Activated CD4-positive, alpha-beta T cell treated with anti-CD3 and anti-CD28 coated beads, Interleukin-2, amount 10 ng/mL, durations not matched to agents 24 days and 14 days (primary cell): ENCODE measurements at regions not wholly inside any gene's neighbourhood (a gene's known extent, or its start where the extent isn't known, plus 50 kb on each side); places are given as distances from the start of the nearest gene placed in this dataset.

Source experiments
- DNase-seq: peaks from one replicate; pipeline ENCODE4 v3.0.0; 2022
- H3K27ac Mint-ChIP-seq: one replicate; pipeline ENCODE4 v1.8.0; 2022; ENCODE audit warnings: mild to moderate bottlenecking, mixed read lengths
- H3K27me3 Mint-ChIP-seq: one replicate; pipeline ENCODE4 v1.8.0; 2022; ENCODE audit warnings: mixed read lengths
- H3K36me3 Mint-ChIP-seq: one replicate; pipeline ENCODE4 v1.8.0; 2022; ENCODE audit warnings: low read depth, mild to moderate bottlenecking, mixed read lengths
- H3K4me1 Mint-ChIP-seq: one replicate; pipeline ENCODE4 v1.8.0; 2021; ENCODE audit warnings: mixed read lengths
- H3K4me3 Mint-ChIP-seq: one replicate; pipeline ENCODE4 v1.8.0; 2022; ENCODE audit warnings: mild to moderate bottlenecking, moderate library complexity, mixed read lengths
- H3K9me3 Mint-ChIP-seq: one replicate; pipeline ENCODE4 v1.8.0; 2021; ENCODE audit warnings: mixed read lengths
- intact Hi-C: fragments of 100-400 bp; cut with micrococcal nuclease; formaldehyde crosslinking; loops from one replicate; pipeline ENCODE4 v1.15.1; 2023

- DNase-seq = no peak
- Mint-ChIP-seq H3K4me3 (no peak overlapping the region), H3K27ac (no peak overlapping the region), H3K36me3 (no peaks in the 10 kb centered on the region), H3K9me3 (peaks cover 9% of the 10 kb centered on the region), H3K27me3 (no peaks in the 10 kb centered on the region), H3K4me1 (no peaks in the 10 kb centered on the region)
- intact Hi-C loops = no loop called here
Observed at GRCh38 chr18:28409811-28410210, 232.9 kb upstream of the CDH2 start.

- no peak for DNase-seq
- Mint-ChIP-seq H3K27ac (no peak overlapping the region), H3K9me3 (peaks cover 9% of the 10 kb centered on the region), H3K4me1 (no peaks in the 10 kb centered on the region), H3K36me3 (no peaks in the 10 kb centered on the region), H3K27me3 (no peaks in the 10 kb centered on the region), H3K4me3 (no peak overlapping the region)
- intact Hi-C loops = no loop called here
Observed at GRCh38 chr18:28408528-28408927, 231.6 kb upstream of the CDH2 start.

- H3K36me3 Mint-ChIP-seq = no peaks in the 10 kb centered on the region
- peaks cover 9% of the 10 kb centered on the region for H3K9me3 Mint-ChIP-seq
- intact Hi-C loops = no loop called here
- H3K27me3 Mint-ChIP-seq = no peaks in the 10 kb centered on the region
- no peak overlapping the region for H3K4me3 Mint-ChIP-seq
- no peak for DNase-seq
- H3K4me1 Mint-ChIP-seq = no peaks in the 10 kb centered on the region
- no peak overlapping the region for H3K27ac Mint-ChIP-seq
Observed at GRCh38 chr18:28407681-28408080, 230.8 kb upstream of the CDH2 start.

GRCh38 chr18:28406533-28406932 is 229.6 kb upstream of the CDH2 start:
- H3K4me1 Mint-ChIP-seq = no peaks in the 10 kb centered on the region
- H3K27me3 Mint-ChIP-seq = no peaks in the 10 kb centered on the region
- no peaks in the 10 kb centered on the region for H3K36me3 Mint-ChIP-seq
- no peak overlapping the region for H3K4me3 Mint-ChIP-seq
- intact Hi-C loops = no loop called here
- peaks cover 13% of the 10 kb centered on the region for H3K9me3 Mint-ChIP-seq
- no peak overlapping the region for H3K27ac Mint-ChIP-seq
- no peak for DNase-seq

GRCh38 chr18:28404694-28405093 is 227.8 kb upstream of the CDH2 start:
- Mint-ChIP-seq H3K9me3 (peaks cover 8% of the 10 kb centered on the region), H3K36me3 (no peaks in the 10 kb centered on the region), H3K4me3 (no peak overlapping the region), H3K27me3 (no peaks in the 10 kb centered on the region), H3K4me1 (no peaks in the 10 kb centered on the region), H3K27ac (no peak overlapping the region)
- DNase-seq = no peak
- intact Hi-C loops = no loop called here

GRCh38 chr18:28399781-28400362 is 222.9 kb upstream of the CDH2 start:
- Mint-ChIP-seq H3K27ac (no peak overlapping the region), H3K4me3 (no peak overlapping the region), H3K36me3 (no peaks in the 10 kb centered on the region), H3K9me3 (peaks cover 8% of the 10 kb centered on the region), H3K27me3 (no peaks in the 10 kb centered on the region), H3K4me1 (no peaks in the 10 kb centered on the region)
- DNase-seq = no peak
- intact Hi-C loops = no loop called here

- intact Hi-C loops = no loop called here
- Mint-ChIP-seq H3K4me3 (no peak overlapping the region), H3K27me3 (no peaks in the 10 kb centered on the region), H3K36me3 (no peaks in the 10 kb centered on the region), H3K9me3 (peaks cover 12% of the 10 kb centered on the region), H3K27ac (no peak overlapping the region), H3K4me1 (no peaks in the 10 kb centered on the region)
- DNase-seq = no peak
Observed at GRCh38 chr18:28398471-28398870, 221.5 kb upstream of the CDH2 start.

GRCh38 chr18:28390022-28390421 is 213.1 kb upstream of the CDH2 start:
- Mint-ChIP-seq H3K4me3 (no peak overlapping the region), H3K4me1 (no peaks in the 10 kb centered on the region), H3K27me3 (no peaks in the 10 kb centered on the region), H3K9me3 (peaks cover 27% of the 10 kb centered on the region), H3K27ac (no peak overlapping the region), H3K36me3 (no peaks in the 10 kb centered on the region)
- intact Hi-C loops = no loop called here
- DNase-seq = no peak

GRCh38 chr18:28382215-28382879 is 205.4 kb upstream of the CDH2 start:
- H3K9me3 Mint-ChIP-seq = peaks cover 10% of the 10 kb centered on the region
- no peaks in the 10 kb centered on the region for H3K4me1 Mint-ChIP-seq
- H3K36me3 Mint-ChIP-seq = no peaks in the 10 kb centered on the region
- H3K27me3 Mint-ChIP-seq = no peaks in the 10 kb centered on the region
- intact Hi-C loops = no loop called here
- no peak for DNase-seq
- H3K4me3 Mint-ChIP-seq = no peak overlapping the region
- no peak overlapping the region for H3K27ac Mint-ChIP-seq

- Mint-ChIP-seq H3K4me3 (no peak overlapping the region), H3K27ac (no peak overlapping the region), H3K36me3 (no peaks in the 10 kb centered on the region), H3K9me3 (no peaks in the 10 kb centered on the region), H3K4me1 (no peaks in the 10 kb centered on the region), H3K27me3 (no peaks in the 10 kb centered on the region)
- intact Hi-C loops = no loop called here
- DNase-seq = no peak
Observed at GRCh38 chr18:28372186-28372585, 195.3 kb upstream of the CDH2 start.

- Mint-ChIP-seq H3K36me3 (no peaks in the 10 kb centered on the region), H3K9me3 (no peaks in the 10 kb centered on the region), H3K4me3 (no peak overlapping the region), H3K27me3 (no peaks in the 10 kb centered on the region), H3K27ac (no peak overlapping the region), H3K4me1 (no peaks in the 10 kb centered on the region)
- DNase-seq = no peak
- intact Hi-C loops = no loop called here
Observed at GRCh38 chr18:28366676-28367075, 189.7 kb upstream of the CDH2 start.

GRCh38 chr18:28365411-28365831 is 188.5 kb upstream of the CDH2 start:
- intact Hi-C loops = no loop called here
- no peaks in the 10 kb centered on the region for H3K9me3 Mint-ChIP-seq
- H3K4me1 Mint-ChIP-seq = no peaks in the 10 kb centered on the region
- H3K4me3 Mint-ChIP-seq = no peak overlapping the region
- no peak overlapping the region for H3K27ac Mint-ChIP-seq
- no peaks in the 10 kb centered on the region for H3K27me3 Mint-ChIP-seq
- DNase-seq = no peak
- no peaks in the 10 kb centered on the region for H3K36me3 Mint-ChIP-seq

GRCh38 chr18:28363124-28363523 is 186.2 kb upstream of the CDH2 start:
- DNase-seq = no peak
- Mint-ChIP-seq H3K4me1 (no peaks in the 10 kb centered on the region), H3K27ac (no peak overlapping the region), H3K27me3 (no peaks in the 10 kb centered on the region), H3K4me3 (no peak overlapping the region), H3K9me3 (peaks cover 2% of the 10 kb centered on the region), H3K36me3 (no peaks in the 10 kb centered on the region)
- intact Hi-C loops = no loop called here

- H3K4me1 Mint-ChIP-seq = no peaks in the 10 kb centered on the region
- no peaks in the 10 kb centered on the region for H3K27me3 Mint-ChIP-seq
- DNase-seq = no peak
- no peaks in the 10 kb centered on the region for H3K36me3 Mint-ChIP-seq
- no peak overlapping the region for H3K27ac Mint-ChIP-seq
- no peak overlapping the region for H3K4me3 Mint-ChIP-seq
- H3K9me3 Mint-ChIP-seq = peaks cover 5% of the 10 kb centered on the region
- intact Hi-C loops = no loop called here
Observed at GRCh38 chr18:28359176-28359575, 182.2 kb upstream of the CDH2 start.
